ENCODE measurements at regions not wholly inside any gene's neighbourhood (a gene's known extent, or its start where the extent isn't known, plus 50 kb on each side); places are given as distances from the start of the nearest gene placed in this dataset.

DNA sequence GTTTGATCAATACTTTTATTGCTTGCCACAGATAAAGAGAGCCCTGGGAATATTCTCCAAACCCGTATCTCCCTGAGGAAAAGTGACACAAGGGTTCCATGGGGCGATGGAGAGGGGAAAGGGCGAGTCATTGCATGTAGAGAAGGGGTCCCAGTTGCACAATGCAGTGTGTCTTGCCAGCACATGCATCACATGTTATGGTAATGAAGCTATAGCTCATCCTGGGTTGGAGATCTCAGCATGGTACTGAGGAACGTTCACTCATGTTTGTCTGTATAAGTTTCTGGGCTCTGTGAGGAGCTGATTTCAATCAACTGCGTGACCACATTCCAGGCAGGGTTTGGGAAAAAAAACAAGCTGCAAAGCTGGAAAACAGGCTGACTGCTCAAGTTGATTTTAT, 220.7 kb upstream of the MC4R start:
- TF ChIP-seq, protein P1, sequence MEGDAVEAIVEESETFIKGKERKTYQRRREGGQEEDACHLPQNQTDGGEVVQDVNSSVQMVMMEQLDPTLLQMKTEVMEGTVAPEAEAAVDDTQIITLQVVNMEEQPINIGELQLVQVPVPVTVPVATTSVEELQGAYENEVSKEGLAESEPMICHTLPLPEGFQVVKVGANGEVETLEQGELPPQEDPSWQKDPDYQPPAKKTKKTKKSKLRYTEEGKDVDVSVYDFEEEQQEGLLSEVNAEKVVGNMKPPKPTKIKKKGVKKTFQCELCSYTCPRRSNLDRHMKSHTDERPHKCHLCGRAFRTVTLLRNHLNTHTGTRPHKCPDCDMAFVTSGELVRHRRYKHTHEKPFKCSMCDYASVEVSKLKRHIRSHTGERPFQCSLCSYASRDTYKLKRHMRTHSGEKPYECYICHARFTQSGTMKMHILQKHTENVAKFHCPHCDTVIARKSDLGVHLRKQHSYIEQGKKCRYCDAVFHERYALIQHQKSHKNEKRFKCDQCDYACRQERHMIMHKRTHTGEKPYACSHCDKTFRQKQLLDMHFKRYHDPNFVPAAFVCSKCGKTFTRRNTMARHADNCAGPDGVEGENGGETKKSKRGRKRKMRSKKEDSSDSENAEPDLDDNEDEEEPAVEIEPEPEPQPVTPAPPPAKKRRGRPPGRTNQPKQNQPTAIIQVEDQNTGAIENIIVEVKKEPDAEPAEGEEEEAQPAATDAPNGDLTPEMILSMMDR (IDR thresholded peaks at IDR 0.05), result no peak
- TF ChIP-seq POLR2A (IDR thresholded peaks at IDR 0.05), result no peak
